Right atrium auricular region (tissue), 2 donors: ENCODE measurements at regions not wholly inside any gene's neighbourhood (a gene's known extent, or its start where the extent isn't known, plus 50 kb on each side); places are given as distances from the start of the nearest gene placed in this dataset.

Experiments used
- DNase-seq: peaks from one replicate; pipeline ENCODE4 v3.0.0-alpha.2; 2019; ENCODE audit warnings: low spot score
- H3K27ac ChIP-seq, 2 donors: fragments of 200-600 bp; sonication (generic); 1 replicate in 1 of 2; 2 replicates in 1 of 2; pipeline ENCODE4 v1.5.1; 2016 to 2019
- H3K27me3 ChIP-seq, 2 donors: fragments of 200-600 bp; sonication (generic); one replicate each; pipeline versions ENCODE4 v1.5.1 to v1.6.0; 2017 to 2019
- H3K36me3 ChIP-seq: fragments of 200-600 bp; sonication (generic); one replicate; pipeline ENCODE4 v1.5.1; 2016
- H3K4me1 ChIP-seq, 2 donors: fragments of 200-600 bp; sonication (generic); one replicate each; pipeline versions ENCODE4 v1.5.1 to v1.6.0; 2017 to 2019
- H3K4me3 ChIP-seq, 2 donors: fragments of 200-600 bp; sonication (generic); 1 replicate in 1 of 2; 2 replicates in 1 of 2; pipeline ENCODE4 v1.5.1; 2017 to 2019; ENCODE audit warnings: mild to moderate bottlenecking in 1 of 2, moderate library complexity in 1 of 2
- H3K9me3 ChIP-seq, 2 donors: fragments of 200-600 bp; sonication (generic); one replicate each; pipeline ENCODE4 v1.5.1; 2019
- TF ChIP-seq, protein P1 (sequence below), 2 donors: fragments of 200-600 bp; sonication (generic); IDR thresholded peaks; one replicate each; pipeline ENCODE4 v1.5.1; 2019; ENCODE audit warnings: antibody characterized with exemption in 2 of 2

DNA sequence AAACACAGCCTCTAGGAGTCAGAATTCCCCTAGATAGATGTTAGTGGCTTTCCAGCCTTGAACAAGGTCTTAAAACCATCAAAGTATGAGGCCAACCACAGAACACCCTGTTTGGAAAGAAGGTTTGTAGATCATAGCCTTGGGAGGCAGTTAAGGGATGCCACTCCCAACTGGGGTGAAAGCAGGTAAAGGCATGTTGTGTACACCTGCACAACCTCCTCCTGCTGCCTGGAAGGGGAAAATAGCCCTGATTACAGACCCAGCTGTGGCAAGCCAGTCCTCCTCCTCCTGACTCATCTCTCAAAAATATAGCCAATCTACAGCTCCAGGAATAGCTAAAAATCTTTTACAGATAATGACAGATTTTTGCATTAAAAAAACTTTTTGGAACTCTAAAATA, 108.1 kb downstream of the RBM43 start:
- Histone ChIP-seq H3K4me1 (no peaks in the 10 kb centered on the region), H3K9me3 (no peaks in the 10 kb centered on the region), H3K4me3 (no peak overlapping the region), H3K27ac (no peak overlapping the region), H3K27me3 (no peaks in the 10 kb centered on the region), H3K36me3 (no peaks in the 10 kb centered on the region)
- TF ChIP-seq, protein P1, sequence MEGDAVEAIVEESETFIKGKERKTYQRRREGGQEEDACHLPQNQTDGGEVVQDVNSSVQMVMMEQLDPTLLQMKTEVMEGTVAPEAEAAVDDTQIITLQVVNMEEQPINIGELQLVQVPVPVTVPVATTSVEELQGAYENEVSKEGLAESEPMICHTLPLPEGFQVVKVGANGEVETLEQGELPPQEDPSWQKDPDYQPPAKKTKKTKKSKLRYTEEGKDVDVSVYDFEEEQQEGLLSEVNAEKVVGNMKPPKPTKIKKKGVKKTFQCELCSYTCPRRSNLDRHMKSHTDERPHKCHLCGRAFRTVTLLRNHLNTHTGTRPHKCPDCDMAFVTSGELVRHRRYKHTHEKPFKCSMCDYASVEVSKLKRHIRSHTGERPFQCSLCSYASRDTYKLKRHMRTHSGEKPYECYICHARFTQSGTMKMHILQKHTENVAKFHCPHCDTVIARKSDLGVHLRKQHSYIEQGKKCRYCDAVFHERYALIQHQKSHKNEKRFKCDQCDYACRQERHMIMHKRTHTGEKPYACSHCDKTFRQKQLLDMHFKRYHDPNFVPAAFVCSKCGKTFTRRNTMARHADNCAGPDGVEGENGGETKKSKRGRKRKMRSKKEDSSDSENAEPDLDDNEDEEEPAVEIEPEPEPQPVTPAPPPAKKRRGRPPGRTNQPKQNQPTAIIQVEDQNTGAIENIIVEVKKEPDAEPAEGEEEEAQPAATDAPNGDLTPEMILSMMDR (IDR thresholded peaks at IDR 0.05), result no peak
- no peak for DNase-seq

DNA sequence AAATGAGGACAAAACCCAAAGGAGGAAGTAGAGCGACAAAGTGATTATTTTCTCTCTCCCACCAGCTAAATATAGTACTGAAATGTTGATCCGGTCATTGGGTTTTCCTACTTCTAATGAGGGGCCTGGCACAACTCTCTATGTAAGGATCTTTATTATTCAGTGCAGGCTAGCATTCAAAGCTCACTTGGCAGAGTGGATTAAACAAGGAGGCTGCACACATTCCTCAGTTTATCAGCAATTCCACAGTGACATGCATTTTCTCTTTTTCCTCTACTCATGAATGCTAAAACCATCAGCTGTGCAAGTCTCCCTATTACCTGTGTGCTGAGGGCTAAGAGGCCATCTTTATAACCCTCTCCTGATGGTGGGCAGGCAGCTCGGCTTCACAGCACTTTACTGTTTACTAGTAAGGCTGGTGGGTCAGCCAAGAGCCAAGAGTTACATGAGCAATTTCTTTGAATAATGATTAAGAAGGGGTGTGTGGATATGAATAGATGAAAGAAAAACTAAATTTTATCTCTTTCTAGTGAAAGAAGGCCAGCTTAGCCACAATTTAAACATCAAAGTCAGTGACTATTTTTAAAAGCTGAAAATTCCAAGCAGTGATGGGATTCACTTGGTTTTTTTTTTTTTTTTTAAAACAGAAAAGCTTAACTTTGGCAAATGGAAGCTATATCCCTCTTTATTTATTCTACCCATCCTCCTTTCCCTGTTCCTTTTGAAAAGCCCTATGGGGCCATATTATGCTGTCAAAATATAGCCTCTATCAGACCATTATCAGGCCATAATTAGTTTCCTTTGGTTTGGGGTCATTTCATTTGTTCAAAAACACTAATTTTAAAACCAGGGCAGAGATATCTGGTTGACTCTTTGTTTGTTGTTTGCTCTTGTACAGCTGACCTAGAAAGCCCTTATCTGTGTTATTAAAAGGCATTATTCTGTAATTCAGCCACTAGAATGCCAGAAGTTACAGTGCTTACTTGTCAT, 111.0 kb downstream of the RBM43 start:
- Histone ChIP-seq H3K4me3 (no peak overlapping the region), H3K36me3 (no peaks in the 10 kb centered on the region), H3K27ac (no peak overlapping the region), H3K9me3 (no peaks in the 10 kb centered on the region), H3K4me1 (no peaks in the 10 kb centered on the region), H3K27me3 (no peaks in the 10 kb centered on the region)
- DNase-seq, result no peak
- TF ChIP-seq, protein P1 (IDR thresholded peaks at IDR 0.05), result no peak

DNA sequence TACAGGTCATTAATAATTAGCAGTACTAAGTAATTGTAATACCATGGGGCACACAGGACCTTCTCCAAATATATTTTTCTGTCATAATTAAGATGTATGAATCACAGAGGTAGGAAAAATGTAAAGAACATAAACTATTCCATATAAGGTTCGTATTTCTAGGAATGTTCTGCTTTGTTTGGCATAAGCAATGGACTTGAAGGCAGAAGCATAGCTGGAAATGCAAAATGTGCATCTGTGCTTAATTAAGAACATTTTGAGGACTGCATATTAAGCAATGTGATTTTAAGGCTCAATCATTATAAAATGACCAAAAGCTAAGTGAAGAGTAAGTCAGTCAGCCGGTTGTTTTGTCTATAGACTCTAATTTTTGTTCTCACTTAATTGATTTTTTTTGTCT, 123.2 kb downstream of the RBM43 start:
- Histone ChIP-seq H3K27me3 (no peaks in the 10 kb centered on the region), H3K27ac (no peak overlapping the region), H3K4me1 (no peaks in the 10 kb centered on the region), H3K36me3 (no peaks in the 10 kb centered on the region), H3K9me3 (no peaks in the 10 kb centered on the region), H3K4me3 (no peak overlapping the region)
- TF ChIP-seq, protein P1 (IDR thresholded peaks at IDR 0.05), result no peak
- no peak for DNase-seq

DNA sequence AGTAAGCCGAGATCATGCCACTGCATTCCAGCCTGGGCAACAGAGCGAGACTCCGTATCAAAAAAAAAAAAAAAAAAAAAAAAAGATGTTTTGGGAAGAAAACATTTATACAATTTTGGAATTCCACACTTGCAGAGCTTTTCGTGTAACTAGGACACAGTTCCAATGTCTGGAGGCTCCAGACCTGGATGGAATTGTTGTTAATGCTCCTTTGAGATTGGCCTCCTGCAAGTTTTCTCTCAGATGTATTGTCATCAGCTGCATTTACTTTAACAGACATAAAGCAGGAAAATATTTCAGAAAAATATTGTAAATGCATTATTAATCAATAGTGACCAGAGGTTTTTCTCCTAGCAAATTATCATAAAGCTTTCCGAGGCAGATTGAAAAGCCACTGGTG, 124.1 kb downstream of the RBM43 start:
- no peaks in the 10 kb centered on the region for H3K9me3 ChIP-seq
- no peak overlapping the region for H3K27ac ChIP-seq
- H3K36me3 ChIP-seq, result no peaks in the 10 kb centered on the region
- TF ChIP-seq, protein P1 (IDR thresholded peaks at IDR 0.05), result no peak
- no peaks in the 10 kb centered on the region for H3K27me3 ChIP-seq
- no peak for DNase-seq
- H3K4me3 ChIP-seq, result no peak overlapping the region
- H3K4me1 ChIP-seq, result no peaks in the 10 kb centered on the region

DNA sequence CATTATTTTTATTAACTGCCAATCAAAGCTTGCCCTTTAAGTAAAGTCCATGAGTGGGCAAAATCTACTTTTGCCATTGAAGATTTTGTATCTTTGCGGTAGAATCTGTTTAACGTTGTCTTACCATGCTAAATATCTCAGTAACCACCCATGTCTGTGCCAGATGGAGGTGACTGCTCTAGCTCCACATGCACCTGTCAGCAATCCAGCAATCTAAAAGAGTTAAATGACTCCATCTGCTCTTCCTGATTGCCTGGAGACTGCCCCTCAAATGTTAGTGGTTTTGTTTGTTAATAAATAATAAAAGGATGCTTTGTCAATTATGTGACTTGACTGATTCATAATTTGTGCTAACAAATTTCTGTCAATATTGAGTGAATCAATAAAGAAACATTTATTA, 141.7 kb downstream of the RBM43 start:
- H3K4me1 ChIP-seq, result no peaks in the 10 kb centered on the region
- no peak for DNase-seq
- H3K27ac ChIP-seq, result no peak overlapping the region
- H3K4me3 ChIP-seq, result no peak overlapping the region
- no peaks in the 10 kb centered on the region for H3K27me3 ChIP-seq
- peaks cover 0 to 16% of the 10 kb centered on the region in 2 donors for H3K9me3 ChIP-seq
- TF ChIP-seq, protein P1 (IDR thresholded peaks at IDR 0.05), result no peak
- H3K36me3 ChIP-seq, result no peaks in the 10 kb centered on the region
